HL-60 (cell line): ENCODE measurements at regions not wholly inside any gene's neighbourhood (a gene's known extent, or its start where the extent isn't known, plus 50 kb on each side); places are given as distances from the start of the nearest gene placed in this dataset.

Experiments
- CTCF ChIP-seq: IDR thresholded peaks from one replicate; pipeline ENCODE4 v1.5.1; 2011; ENCODE audit warnings: low read length, control low read depth, inconsistent platforms; ENCODE audit not compliant: insufficient read depth
- GABPA ChIP-seq: IDR thresholded peaks from 2 replicates; pipeline ENCODE4 v1.6.1; 2012; ENCODE audit warnings: low read depth
- POLR2AphosphoS5 ChIP-seq: IDR thresholded peaks from 2 replicates; pipeline ENCODE4 v1.6.1; 2012; ENCODE audit warnings: low read depth
- REST ChIP-seq: IDR thresholded peaks from 2 replicates; pipeline ENCODE4 v1.6.1; 2012; ENCODE audit warnings: low read depth; ENCODE audit not compliant: insufficient replicate concordance
- SPI1 ChIP-seq: IDR thresholded peaks from 2 replicates; pipeline ENCODE4 v1.6.1; 2012; ENCODE audit warnings: low read depth, mild to moderate bottlenecking, borderline replicate concordance

- TF ChIP-seq CTCF (no peak), POLR2AphosphoS5 (no peak), GABPA (no peak), REST (no peak), SPI1 (no peak)
Observed at GRCh38 chr9:105850852-105851500, 156.6 kb downstream of the TMEM38B start.
